GM23248 (cell line): ENCODE measurements at regions not wholly inside any gene's neighbourhood (a gene's known extent, or its start where the extent isn't known, plus 50 kb on each side); places are given as distances from the start of the nearest gene placed in this dataset.

Experiments used
- DNase-seq: peaks from one replicate; pipeline ENCODE4 v3.0.0-alpha.2; 2015
- H2AFZ ChIP-seq: fragments of 200-600 bp; sonication (generic); 2 replicates; pipeline ENCODE4 v1.6.1; 2016; ENCODE audit warnings: antibody characterized with exemption
- H3F3A ChIP-seq: fragments of 200-600 bp; sonication (generic); 2 replicates; pipeline ENCODE4 v1.6.1; 2016; ENCODE audit warnings: mild to moderate bottlenecking, antibody characterized with exemption, mixed run types; ENCODE audit not compliant: insufficient read depth
- H3K27ac ChIP-seq: fragments of 200-600 bp; sonication (generic); 2 replicates; pipeline ENCODE4 v1.5.1; 2016; ENCODE audit warnings: mild to moderate bottlenecking
- H3K27me3 ChIP-seq: fragments of 200-600 bp; sonication (generic); replicated peaks from 2 replicates; pipeline ENCODE4 v1.6.1; 2016; ENCODE audit warnings: mild to moderate bottlenecking; ENCODE audit not compliant: insufficient read depth
- H3K36me3 ChIP-seq: fragments of 200-600 bp; sonication (generic); 2 replicates; pipeline ENCODE4 v1.6.1; 2016; ENCODE audit warnings: low read depth, mild to moderate bottlenecking
- H3K4me1 ChIP-seq: fragments of 200-600 bp; sonication (generic); 2 replicates; pipeline ENCODE4 v1.6.1; 2016; ENCODE audit warnings: mild to moderate bottlenecking; ENCODE audit not compliant: insufficient read depth
- H3K4me2 ChIP-seq: fragments of 200-600 bp; sonication (generic); one replicate; pipeline ENCODE4 v1.6.1; 2016; ENCODE audit warnings: mild to moderate bottlenecking; ENCODE audit not compliant: unreplicated experiment
- H3K4me3 ChIP-seq: fragments of 200-600 bp; sonication (generic); 2 replicates; pipeline ENCODE4 v1.5.1; 2016; ENCODE audit warnings: mild to moderate bottlenecking
- H3K79me2 ChIP-seq: fragments of 200-600 bp; sonication (generic); 2 replicates; pipeline ENCODE4 v1.6.1; 2016; ENCODE audit warnings: mild to moderate bottlenecking; ENCODE audit not compliant: insufficient read depth
- H3K9ac ChIP-seq: fragments of 200-600 bp; sonication (generic); 2 replicates; pipeline ENCODE4 v1.6.1; 2016; ENCODE audit warnings: mild to moderate bottlenecking
- H3K9me2 ChIP-seq: fragments of 200-600 bp; sonication (generic); 2 replicates; pipeline ENCODE4 v1.6.1; 2016; ENCODE audit warnings: mixed run types, mild to moderate bottlenecking, moderate library complexity; ENCODE audit not compliant: insufficient read depth
- H3K9me3 ChIP-seq: fragments of 200-600 bp; sonication (generic); one replicate; pipeline ENCODE4 v1.6.1; 2017; ENCODE audit warnings: low read depth
- H4K20me1 ChIP-seq: fragments of 200-600 bp; sonication (generic); 2 replicates; pipeline ENCODE4 v1.6.0; 2016; ENCODE audit not compliant: insufficient read depth
- EZH2 ChIP-seq: fragments of 200-600 bp; sonication (generic); IDR thresholded peaks from 2 replicates; pipeline ENCODE4 v1.6.1; 2018; ENCODE audit warnings: antibody characterized with exemption, mild to moderate bottlenecking; ENCODE audit not compliant: insufficient read depth, poor library complexity, severe bottlenecking
- EZH2phosphoT487 ChIP-seq: fragments of 200-600 bp; sonication (generic); IDR thresholded peaks from 2 replicates; pipeline ENCODE4 v1.6.1; 2018; ENCODE audit warnings: antibody characterized with exemption, moderate library complexity, mild to moderate bottlenecking, low read depth; ENCODE audit not compliant: insufficient read depth
- WGBS, 2 experiments: methylation state at CpG; one replicate each; pipeline ENCODE4 v1.1.6; 2015 to 2017; ENCODE audit warnings: low lambda C conversion rate in 2 of 2, low coverage in 1 of 2; ENCODE audit errors: missing lambda C conversion rate in 2 of 2; 5-methylcytosine and 5-hydroxymethylcytosine counted together
- in situ Hi-C: fragments of 300-500 bp; cut with MboI; formaldehyde crosslinking; loops from 2 replicates; pipeline ENCODE4 v1.15.0; 2020

DNA sequence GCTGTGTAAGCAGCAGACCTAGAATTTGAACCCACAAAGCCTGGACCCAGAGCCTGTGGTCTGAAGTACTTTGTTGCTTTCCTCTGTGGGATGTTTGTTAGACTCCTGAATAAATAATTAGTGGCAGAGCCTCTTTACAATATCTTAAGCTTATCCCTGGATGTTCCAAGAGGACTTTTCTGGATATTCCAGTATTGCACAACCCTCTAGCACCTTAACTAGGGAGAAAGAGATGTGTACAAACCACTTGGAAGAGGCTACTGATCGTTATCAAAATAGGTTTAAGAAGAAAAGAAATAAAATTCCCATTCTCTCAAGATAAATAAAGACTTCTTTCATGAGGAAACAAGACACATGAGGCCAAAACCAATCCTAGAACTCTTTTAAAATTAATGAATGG, 632.4 kb downstream of the CDH11 start:
- Histone ChIP-seq H3K4me1 (no peaks in the 10 kb centered on the region), H3K79me2 (no peaks in the 10 kb centered on the region), H3K4me3 (no peak overlapping the region), H3F3A (no peaks in the 10 kb centered on the region), H3K36me3 (no peaks in the 10 kb centered on the region), H3K9ac (no peak overlapping the region), H3K9me3 (no peaks in the 10 kb centered on the region), H3K9me2 (no peaks in the 10 kb centered on the region), H3K4me2 (no peak overlapping the region), H4K20me1 (no peaks in the 10 kb centered on the region), H2AFZ (no peak overlapping the region), H3K27me3 (no peaks in the 10 kb centered on the region), H3K27ac (no peak overlapping the region)
- TF ChIP-seq EZH2phosphoT487: no peak
- TF ChIP-seq EZH2: no peak
- in situ Hi-C loops: no loop called here
- no peak for DNase-seq
- WGBS, 2 experiments: 61 to 72% methylated on average over 1 of the region's 1 CpG

DNA sequence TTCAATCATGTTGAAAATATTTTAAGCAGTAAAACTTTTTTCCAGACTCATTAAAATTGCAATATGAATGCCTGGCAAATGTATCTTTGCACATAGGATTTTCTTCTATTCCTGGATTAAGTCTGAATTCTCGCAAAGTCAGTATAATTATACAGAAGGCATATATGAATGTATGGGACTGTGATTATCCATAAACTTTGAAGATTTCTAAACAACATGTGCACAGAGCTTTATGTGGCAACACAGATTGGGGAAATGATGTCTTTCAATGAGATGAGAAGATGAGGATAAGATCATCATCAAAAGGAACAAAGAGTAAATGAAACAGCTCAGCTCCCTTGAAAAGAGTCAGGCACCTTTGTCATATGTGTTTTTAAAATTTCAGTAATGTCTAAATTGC, 635.3 kb downstream of the CDH11 start:
- Histone ChIP-seq H3K4me2 (no peak overlapping the region), H3K9me2 (no peaks in the 10 kb centered on the region), H3K4me1 (no peaks in the 10 kb centered on the region), H3K27me3 (no peaks in the 10 kb centered on the region), H3K36me3 (no peaks in the 10 kb centered on the region), H3K79me2 (no peaks in the 10 kb centered on the region), H2AFZ (no peak overlapping the region), H3K27ac (no peak overlapping the region), H3K9me3 (no peaks in the 10 kb centered on the region), H4K20me1 (no peaks in the 10 kb centered on the region), H3K4me3 (no peak overlapping the region), H3K9ac (no peak overlapping the region), H3F3A (no peaks in the 10 kb centered on the region)
- in situ Hi-C loops: no loop called here
- TF ChIP-seq EZH2phosphoT487: no peak
- DNase-seq: no peak
- WGBS, 2 experiments: 57 to 72% methylated on average over 1 of the region's 1 CpG

DNA sequence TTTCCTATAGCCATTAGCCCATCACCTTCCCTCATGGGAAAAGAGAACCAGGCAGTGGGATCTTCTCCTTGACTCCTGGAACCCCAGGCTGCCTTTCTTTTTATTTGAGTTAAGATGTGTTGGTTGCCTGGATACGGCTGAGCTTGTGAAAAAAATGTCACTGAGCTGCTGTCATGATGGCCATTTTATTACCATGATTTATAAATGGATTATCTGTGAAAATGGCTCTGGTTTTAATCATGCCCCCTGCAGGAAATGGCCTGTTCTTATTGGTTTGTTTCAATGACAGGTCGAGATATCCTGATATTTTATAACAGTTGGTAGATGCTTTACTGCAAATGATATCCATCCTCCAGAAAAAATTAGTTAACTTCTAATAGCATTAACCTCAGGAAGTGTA, 640.4 kb downstream of the CDH11 start:
- Histone ChIP-seq H3K9me2 (no peaks in the 10 kb centered on the region), H3K9ac (no peak overlapping the region), H3K4me2 (no peak overlapping the region), H4K20me1 (no peaks in the 10 kb centered on the region), H2AFZ (no peak overlapping the region), H3K4me1 (peaks cover 16% of the 10 kb centered on the region), H3K36me3 (no peaks in the 10 kb centered on the region), H3K27me3 (no peaks in the 10 kb centered on the region), H3F3A (peaks cover 13% of the 10 kb centered on the region), H3K27ac (no peak overlapping the region), H3K79me2 (no peaks in the 10 kb centered on the region), H3K4me3 (no peak overlapping the region), H3K9me3 (no peaks in the 10 kb centered on the region)
- TF ChIP-seq EZH2: no peak
- TF ChIP-seq EZH2phosphoT487: no peak
- in situ Hi-C loops: no loop called here
- WGBS, 2 experiments: 69 to 83% methylated on average over 2 of the region's 2 CpGs
- DNase-seq: no peak

DNA sequence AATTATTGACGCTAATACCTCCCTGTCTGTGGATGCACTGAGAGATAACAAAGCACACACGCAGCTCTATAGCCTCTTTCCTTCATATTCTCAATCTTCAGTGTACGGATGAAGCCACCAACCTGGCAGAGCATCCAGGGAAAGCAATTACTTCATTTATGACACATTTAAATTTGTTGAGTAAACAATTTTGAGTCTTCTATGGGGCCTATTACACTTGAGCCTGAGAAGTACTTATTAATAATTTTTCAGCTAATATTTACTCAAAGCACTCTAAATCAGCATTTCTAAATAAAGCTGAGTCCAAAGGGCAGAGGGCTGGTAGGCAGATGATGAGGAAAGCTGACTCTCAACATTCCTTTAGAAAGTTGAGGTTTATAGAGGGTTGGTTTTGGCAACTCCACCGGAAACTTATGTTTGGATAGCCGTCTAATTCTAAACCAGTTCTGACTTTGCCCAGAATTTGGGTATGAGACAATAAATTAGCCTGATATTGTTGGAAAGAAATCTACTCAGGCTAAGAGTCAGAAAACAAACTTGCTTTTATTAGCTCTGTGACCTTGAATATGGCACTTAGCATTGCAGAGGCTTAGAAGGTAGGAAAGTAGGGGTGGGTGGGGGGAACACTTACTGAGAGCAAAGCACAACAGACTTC, 643.5 kb downstream of the CDH11 start:
- H2AFZ ChIP-seq: no peak overlapping the region
- H3F3A ChIP-seq: peaks cover 13% of the 10 kb centered on the region
- H4K20me1 ChIP-seq: no peaks in the 10 kb centered on the region
- peak overlapping the region; percentile 15; the same call in 1 of the 2 replicates for H3K4me3 ChIP-seq
- H3K4me1 ChIP-seq: peaks cover 16% of the 10 kb centered on the region
- WGBS, 2 experiments: 14 to 17% methylated on average over 5 of the region's 5 CpGs
- H3K27me3 ChIP-seq: no peaks in the 10 kb centered on the region
- TF ChIP-seq EZH2 (no peak), EZH2phosphoT487 (no peak)
- no peaks in the 10 kb centered on the region for H3K79me2 ChIP-seq
- in situ Hi-C loops: no loop called here
- H3K27ac ChIP-seq: peak overlapping the region; percentile 36; the same call in 1 of the 2 replicates
- H3K9ac ChIP-seq: no peak overlapping the region
- H3K36me3 ChIP-seq: no peaks in the 10 kb centered on the region
- H3K4me2 ChIP-seq: peak overlapping the region; percentile 61
- H3K9me3 ChIP-seq: no peaks in the 10 kb centered on the region
- DNase-seq: peak; percentile 86
- H3K9me2 ChIP-seq: no peaks in the 10 kb centered on the region
